WTC11 (cell line): ENCODE measurements at regions not wholly inside any gene's neighbourhood (a gene's known extent, or its start where the extent isn't known, plus 50 kb on each side); places are given as distances from the start of the nearest gene placed in this dataset.
A peak's percentile ranks its signal among the peaks of the same experiment; 100 is the strongest.
"Not testable (repeated sequence)": the region's sequence is repeated elsewhere in the genome, so short reads cannot be mapped to it uniquely, and the experiment has no call there.

Experiments used
- ATAC-seq: fragments of 200-7000 bp; cut with Tn5 transposase; 2 replicates; pipeline ENCODE4 v1.10.0; 2021; ENCODE audit warnings: mild to moderate bottlenecking, moderate library complexity
- CTCF ChIA-PET: fragments of 300-600 bp; sonication (Branson Sonifier 250); formaldehyde crosslinking; loops from one replicate; lab custom pipeline; 2021; ENCODE audit warnings: antibody characterized with exemption; lab: Charles Lee
- POLR2A ChIA-PET: fragments of 350-600 bp; sonication (Branson Sonifier 250); formaldehyde crosslinking; loops from one replicate; lab custom pipeline; 2021; ENCODE audit warnings: antibody characterized with exemption; lab: Charles Lee
- DNase-seq: peaks from one replicate; pipeline ENCODE4 v3.0.0; 2021; ENCODE audit warnings: low spot score
- H3K27ac Mint-ChIP-seq: 2 replicates; pipeline ENCODE4 v1.8.0; 2021; ENCODE audit warnings: mixed read lengths
- H3K27me3 Mint-ChIP-seq: 2 replicates; pipeline ENCODE4 v1.8.0; 2021; ENCODE audit warnings: low read depth, mild to moderate bottlenecking, moderate library complexity, mixed read lengths
- H3K36me3 Mint-ChIP-seq: 2 replicates; pipeline ENCODE4 v1.8.0; 2021; ENCODE audit warnings: mixed read lengths
- H3K4me1 Mint-ChIP-seq: 2 replicates; pipeline ENCODE4 v1.8.0; 2022; ENCODE audit warnings: mixed read lengths
- H3K4me3 Mint-ChIP-seq: 2 replicates; pipeline ENCODE4 v1.8.0; 2021; ENCODE audit warnings: mild to moderate bottlenecking, moderate library complexity, mixed read lengths
- H3K9me3 Mint-ChIP-seq: 2 replicates; pipeline ENCODE4 v1.8.0; 2021; ENCODE audit warnings: mixed read lengths
- CBFB ChIP-seq: sonication (generic); formaldehyde crosslinking; IDR thresholded peaks from 2 replicates; pipeline ENCODE4 v1.8.1; 2022; ENCODE audit warnings: mild to moderate bottlenecking, low read depth, missing genetic modification reagents
- CTCF ChIP-seq: fragments of 200-600 bp; IDR thresholded peaks from 2 replicates; pipeline ENCODE4 v1.8.0; 2022; ENCODE audit warnings: antibody characterized with exemption
- ELF4 ChIP-seq: sonication (generic); formaldehyde crosslinking; IDR thresholded peaks from 2 replicates; pipeline ENCODE4 v1.8.1; 2022; ENCODE audit warnings: low read depth, mild to moderate bottlenecking, moderate library complexity, missing genetic modification reagents
- GTF2I ChIP-seq: fragments of 250-450 bp; sonication (Bioruptor Pico); conservative IDR thresholded peaks from 2 replicates; pipeline ENCODE4 v1.4.0; 2021; ENCODE audit warnings: mild to moderate bottlenecking
- JAZF1 ChIP-seq: fragments of 250-450 bp; sonication (Bioruptor Pico); IDR thresholded peaks from 2 replicates; pipeline ENCODE4 v1.9.0; 2021; ENCODE audit warnings: moderate library complexity, mild to moderate bottlenecking, inconsistent platforms
- NFATC4 ChIP-seq: fragments of 250-450 bp; sonication (Bioruptor Pico); IDR thresholded peaks from 2 replicates; pipeline ENCODE4 v1.9.0; 2021; ENCODE audit warnings: mild to moderate bottlenecking
- NR1H2 ChIP-seq: sonication (generic); formaldehyde crosslinking; IDR thresholded peaks from 2 replicates; pipeline ENCODE4 v1.9.0; 2021; ENCODE audit warnings: mild to moderate bottlenecking, moderate library complexity, missing genetic modification reagents
- NR2C2 ChIP-seq: sonication (generic); formaldehyde crosslinking; IDR thresholded peaks from 2 replicates; pipeline ENCODE4 v1.8.0; 2022; ENCODE audit warnings: mild to moderate bottlenecking, missing genetic modification reagents
- OVOL2 ChIP-seq: fragments of 250-450 bp; sonication (Bioruptor Pico); IDR thresholded peaks from 2 replicates; pipeline ENCODE4 v1.9.0; 2021; ENCODE audit warnings: mild to moderate bottlenecking, borderline replicate concordance
- PREB ChIP-seq: sonication (generic); formaldehyde crosslinking; IDR thresholded peaks from 2 replicates; pipeline ENCODE4 v1.8.1; 2022; ENCODE audit warnings: mild to moderate bottlenecking, missing genetic modification reagents, moderate library complexity, borderline replicate concordance
- RORB ChIP-seq: fragments of 250-450 bp; sonication (Bioruptor Pico); IDR thresholded peaks from 2 replicates; pipeline ENCODE4 v1.9.0; 2021; ENCODE audit warnings: mild to moderate bottlenecking
- SOX15 ChIP-seq: fragments of 250-450 bp; sonication (Bioruptor Pico); IDR thresholded peaks from 2 replicates; pipeline ENCODE4 v1.9.0; 2021; ENCODE audit warnings: mild to moderate bottlenecking
- TP53 ChIP-seq: sonication (generic); formaldehyde crosslinking; IDR thresholded peaks from 2 replicates; pipeline ENCODE4 v1.8.1; 2023; ENCODE audit warnings: mild to moderate bottlenecking, missing genetic modification reagents
- USF1 ChIP-seq: sonication (generic); formaldehyde crosslinking; IDR thresholded peaks from 2 replicates; pipeline ENCODE4 v1.8.0; 2022; ENCODE audit warnings: mild to moderate bottlenecking, missing genetic modification reagents
- ZNF232 ChIP-seq: sonication (generic); formaldehyde crosslinking; IDR thresholded peaks from 2 replicates; pipeline ENCODE4 v1.8.0; 2022; ENCODE audit warnings: mild to moderate bottlenecking, missing genetic modification reagents
- TF ChIP-seq, protein P1 (sequence below): fragments of 250-450 bp; sonication (Bioruptor Pico); IDR thresholded peaks from 2 replicates; pipeline ENCODE4 v1.9.0; 2021; ENCODE audit warnings: mild to moderate bottlenecking
- TF ChIP-seq, protein P2 (sequence below): sonication (generic); formaldehyde crosslinking; IDR thresholded peaks from 2 replicates; pipeline ENCODE4 v1.8.0; 2022; ENCODE audit warnings: mild to moderate bottlenecking, missing genetic modification reagents

DNA sequence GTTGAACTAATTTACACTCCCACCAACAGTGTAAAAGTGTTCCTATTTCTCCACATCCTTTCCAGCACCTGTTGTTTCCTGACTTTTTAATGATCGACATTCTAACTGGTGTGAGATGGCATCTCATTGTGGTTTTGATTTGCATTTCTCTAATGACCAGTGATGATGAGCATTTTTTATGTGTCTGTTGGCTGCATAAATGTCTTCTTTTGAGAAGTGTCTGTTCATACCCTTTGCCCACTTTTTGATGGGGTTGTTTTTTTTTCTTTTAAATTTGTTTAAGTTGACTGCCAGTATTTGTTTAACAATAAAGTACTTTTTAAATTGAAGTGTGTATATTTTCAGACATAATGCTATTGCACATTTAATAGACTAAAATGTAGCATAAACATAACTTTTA is 95.0 kb upstream of the ZC3H11B start:
- CTCF ChIA-PET, H3K4me1 Mint-ChIP-seq, H3K9me3 Mint-ChIP-seq, H3K4me3 Mint-ChIP-seq, H3K36me3 Mint-ChIP-seq, H3K27ac Mint-ChIP-seq, H3K27me3 Mint-ChIP-seq, ATAC-seq, DNase-seq, POLR2A ChIA-PET: not testable (repeated sequence)

DNA sequence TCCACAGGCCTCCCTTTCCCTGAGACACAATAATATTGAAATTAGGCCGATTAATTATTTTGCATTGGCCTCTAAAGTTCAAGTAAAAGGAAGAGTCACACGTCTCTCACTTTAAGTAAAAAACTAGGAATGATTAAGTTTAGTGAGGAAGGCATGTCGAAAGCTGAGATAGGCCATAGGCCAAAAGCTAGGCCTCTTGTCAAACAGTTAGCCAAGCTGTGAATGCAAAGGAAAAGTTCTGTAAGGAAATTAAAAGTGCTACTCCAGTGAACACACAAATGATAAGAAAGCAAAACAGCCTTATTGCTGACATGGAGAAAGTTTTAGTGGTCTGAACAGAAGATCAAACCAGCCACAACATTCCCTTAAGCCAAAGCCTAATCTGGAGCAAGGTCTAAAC is 91.4 kb upstream of the ZC3H11B start:
- H3K4me1 Mint-ChIP-seq, H3K36me3 Mint-ChIP-seq, H3K9me3 Mint-ChIP-seq, ATAC-seq, POLR2A ChIA-PET, H3K27ac Mint-ChIP-seq, DNase-seq, H3K27me3 Mint-ChIP-seq, H3K4me3 Mint-ChIP-seq: not testable (repeated sequence)
- CTCF ChIA-PET, result interaction anchor here (1.2 kb wide), 1 partner anchor 44 kb away, joined by 3 read pairs; no protein-coding TSS in a partner anchor

GRCh38 chr1:219703368-219703639 is 90.4 kb upstream of the ZC3H11B start:
- no peak for TF ChIP-seq JAZF1 (CRISPR knock-in tag)
- DNase-seq (no peak), ATAC-seq (peak; percentile 72)
- H3K9me3 Mint-ChIP-seq, result peaks cover 4% of the 10 kb centered on the region
- no peaks in the 10 kb centered on the region for H3K27me3 Mint-ChIP-seq
- H3K36me3 Mint-ChIP-seq, result no peaks in the 10 kb centered on the region
- CTCF ChIA-PET, result interaction anchor here (0.6 to 0.7 kb wide), 2 partner anchors 21 to 1181 kb away, joined by 3 read pairs; no protein-coding TSS in a partner anchor
- no peak overlapping the region for H3K4me3 Mint-ChIP-seq
- no peak overlapping the region for H3K27ac Mint-ChIP-seq
- POLR2A ChIA-PET, result no interaction called here
- no peaks in the 10 kb centered on the region for H3K4me1 Mint-ChIP-seq

GRCh38 chr1:219701476-219701875 is 88.6 kb upstream of the ZC3H11B start:
- Mint-ChIP-seq H3K27me3 (no peaks in the 10 kb centered on the region), H3K9me3 (peaks cover 3% of the 10 kb centered on the region), H3K4me3 (no peak overlapping the region), H3K36me3 (no peaks in the 10 kb centered on the region), H3K27ac (no peak overlapping the region), H3K4me1 (no peaks in the 10 kb centered on the region)
- no peak for TF ChIP-seq CTCF
- no peak for TF ChIP-seq SOX15 (CRISPR knock-in tag)
- TF ChIP-seq ZNF232 (CRISPR knock-in tag), result no peak
- TF ChIP-seq GTF2I (CRISPR knock-in tag), result no peak
- no peak for TF ChIP-seq ELF4 (CRISPR knock-in tag)
- no peak for TF ChIP-seq TP53 (CRISPR knock-in tag)
- TF ChIP-seq PREB (CRISPR knock-in tag), result no peak
- no peak for TF ChIP-seq NFATC4 (CRISPR knock-in tag)
- no peak for ATAC-seq
- POLR2A ChIA-PET, result no interaction called here
- no peak for DNase-seq
- CTCF ChIA-PET, result no interaction called here

DNA sequence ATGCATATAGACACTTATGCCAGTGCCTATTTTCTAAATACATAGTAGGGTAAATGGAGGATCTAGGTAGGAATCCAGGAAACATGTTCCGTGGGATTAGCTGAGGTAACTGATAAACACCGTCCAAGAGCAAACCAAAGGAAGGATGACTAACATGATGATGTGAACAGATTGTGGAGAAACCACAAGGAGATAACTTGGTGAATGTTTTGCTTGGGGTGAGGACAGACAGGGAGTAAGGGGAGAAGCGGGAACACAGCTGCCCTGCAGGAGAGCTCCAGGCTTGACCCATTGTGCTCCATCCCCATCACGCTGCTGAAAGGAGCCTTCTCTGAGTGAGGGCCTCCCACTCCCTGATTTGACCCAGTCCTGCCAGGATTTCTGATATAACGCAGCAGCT is 87.0 kb upstream of the ZC3H11B start:
- no peaks in the 10 kb centered on the region for H3K9me3 Mint-ChIP-seq
- H3K27me3 Mint-ChIP-seq, result no peaks in the 10 kb centered on the region
- no peaks in the 10 kb centered on the region for H3K4me1 Mint-ChIP-seq
- no peak overlapping the region for H3K4me3 Mint-ChIP-seq
- ChIA-PET CTCF (interaction anchor here (1.6 kb wide), 1 partner anchor 39 kb away, joined by 3 read pairs; no protein-coding TSS in a partner anchor), POLR2A (no interaction called here)
- TF ChIP-seq, protein P1, sequence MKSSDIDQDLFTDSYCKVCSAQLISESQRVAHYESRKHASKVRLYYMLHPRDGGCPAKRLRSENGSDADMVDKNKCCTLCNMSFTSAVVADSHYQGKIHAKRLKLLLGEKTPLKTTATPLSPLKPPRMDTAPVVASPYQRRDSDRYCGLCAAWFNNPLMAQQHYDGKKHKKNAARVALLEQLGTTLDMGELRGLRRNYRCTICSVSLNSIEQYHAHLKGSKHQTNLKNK (CRISPR knock-in tag), result no peak
- no peak for TF ChIP-seq NR1H2
- no peak for TF ChIP-seq OVOL2 (CRISPR knock-in tag)
- TF ChIP-seq RORB (CRISPR knock-in tag), result no peak
- no peak for TF ChIP-seq CBFB (CRISPR knock-in tag)
- TF ChIP-seq USF1 (CRISPR knock-in tag), result no peak
- TF ChIP-seq, protein P2, sequence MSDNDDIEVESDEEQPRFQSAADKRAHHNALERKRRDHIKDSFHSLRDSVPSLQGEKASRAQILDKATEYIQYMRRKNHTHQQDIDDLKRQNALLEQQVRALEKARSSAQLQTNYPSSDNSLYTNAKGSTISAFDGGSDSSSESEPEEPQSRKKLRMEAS (CRISPR knock-in tag), result no peak
- no peak for TF ChIP-seq NR2C2
- H3K27ac Mint-ChIP-seq, result no peak overlapping the region
- DNase-seq, result no peak
- no peak for ATAC-seq
- H3K36me3 Mint-ChIP-seq, result no peaks in the 10 kb centered on the region
